Neural cell (in vitro differentiated cells): ENCODE measurements at regions not wholly inside any gene's neighbourhood (a gene's known extent, or its start where the extent isn't known, plus 50 kb on each side); places are given as distances from the start of the nearest gene placed in this dataset.

Source experiments
- EZH2 ChIP-seq: fragments of 200-600, 300-800 bp; shearing (Covaris generic), sonication (generic); IDR thresholded peaks from 2 replicates; pipeline ENCODE4 v1.6.1; 2014; ENCODE audit warnings: antibody characterized with exemption, low read length, borderline replicate concordance, mild to moderate bottlenecking; ENCODE audit not compliant: insufficient read depth, poor library complexity, severe bottlenecking
- RAD21 ChIP-seq: fragments of 450-650 bp; conservative IDR thresholded peaks from 2 replicates; pipeline ENCODE4 v1.6.1; 2014; ENCODE audit warnings: antibody characterized with exemption, mild to moderate bottlenecking, moderate library complexity

GRCh38 chrX:817759-818300 lies 187.2 kb downstream of the SHOX start:
- no peak for TF ChIP-seq RAD21
- no peak for TF ChIP-seq EZH2
